Muscle of arm (tissue), 1 donor: ENCODE measurements at regions not wholly inside any gene's neighbourhood (a gene's known extent, or its start where the extent isn't known, plus 50 kb on each side); places are given as distances from the start of the nearest gene placed in this dataset.

Experiments
- DNase-seq: peaks from one replicate; pipeline ENCODE4 v3.0.0-alpha.2; 2013

GRCh38 chr9:87157366-87158031 is 210.2 kb upstream of the GAS1 start:
- no peak for DNase-seq

GRCh38 chr9:87158765-87159164 is 211.5 kb upstream of the GAS1 start:
- no peak for DNase-seq

DNA sequence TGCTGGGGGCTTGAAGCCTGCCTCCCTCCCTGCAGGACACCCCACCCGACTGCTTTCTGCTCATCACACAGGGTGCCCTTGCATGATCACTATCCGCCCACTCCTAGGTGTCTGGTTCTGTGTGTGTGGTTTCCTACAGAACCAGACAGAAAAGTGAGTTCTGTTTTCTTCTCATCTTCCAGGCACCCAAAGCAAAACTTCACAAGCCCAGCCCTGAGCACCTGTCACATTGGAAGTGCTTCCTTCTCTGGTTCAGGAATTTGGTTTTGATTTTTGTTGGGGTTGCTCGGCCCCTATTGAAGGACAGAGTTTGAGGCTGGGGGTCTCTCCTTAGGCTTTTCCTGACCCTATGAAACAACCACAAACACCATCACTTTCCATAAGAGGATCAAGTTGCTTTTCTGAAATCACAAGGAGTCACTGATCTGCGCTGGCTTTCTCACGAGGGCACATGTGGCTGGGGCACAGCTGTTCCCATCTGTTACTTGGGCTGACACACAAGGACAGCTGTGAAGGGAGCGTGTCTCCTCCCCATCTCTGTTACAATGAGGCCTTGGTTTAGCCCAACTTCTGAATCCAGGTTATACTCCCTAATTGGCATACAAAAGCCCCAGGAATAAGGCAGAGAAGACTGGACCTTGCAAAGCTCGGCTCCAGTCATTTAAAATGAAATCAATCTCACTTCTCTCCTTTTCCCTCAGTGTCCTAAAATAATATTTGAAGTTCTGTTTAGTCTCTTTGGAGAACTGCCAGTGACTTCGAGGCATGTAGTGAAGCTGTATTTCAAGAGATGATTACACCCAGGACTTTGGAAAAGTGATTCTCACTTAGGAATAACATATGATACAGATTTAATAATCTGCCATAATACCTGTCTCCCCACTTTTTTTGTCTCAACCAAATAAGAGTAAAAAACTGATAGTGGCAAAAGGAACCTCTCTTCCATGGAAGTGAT is 213.1 kb upstream of the GAS1 start:
- peak; percentile 69 for DNase-seq

DNA sequence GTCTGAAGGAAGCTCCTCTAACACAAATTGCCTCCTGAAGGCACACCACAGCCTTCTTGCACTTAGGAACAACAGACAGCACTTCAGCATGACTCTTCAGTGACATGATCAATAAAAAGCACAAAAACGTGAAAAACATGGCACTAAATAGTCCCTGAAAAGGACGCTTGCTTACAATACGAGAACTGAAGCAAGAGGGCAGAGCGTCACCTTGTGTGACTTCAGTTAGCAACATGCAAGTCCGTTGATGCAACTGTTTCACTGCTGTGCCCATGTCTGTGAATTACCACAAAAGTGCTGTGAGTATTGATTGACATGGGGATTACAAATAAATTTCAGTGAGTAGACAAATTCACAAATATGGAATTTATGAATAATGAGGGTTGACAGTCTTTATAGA is 219.9 kb upstream of the GAS1 start:
- no peak for DNase-seq

- no peak for DNase-seq
Measured at GRCh38 chr9:87167582-87167981, 220.3 kb upstream of the GAS1 start.

DNA sequence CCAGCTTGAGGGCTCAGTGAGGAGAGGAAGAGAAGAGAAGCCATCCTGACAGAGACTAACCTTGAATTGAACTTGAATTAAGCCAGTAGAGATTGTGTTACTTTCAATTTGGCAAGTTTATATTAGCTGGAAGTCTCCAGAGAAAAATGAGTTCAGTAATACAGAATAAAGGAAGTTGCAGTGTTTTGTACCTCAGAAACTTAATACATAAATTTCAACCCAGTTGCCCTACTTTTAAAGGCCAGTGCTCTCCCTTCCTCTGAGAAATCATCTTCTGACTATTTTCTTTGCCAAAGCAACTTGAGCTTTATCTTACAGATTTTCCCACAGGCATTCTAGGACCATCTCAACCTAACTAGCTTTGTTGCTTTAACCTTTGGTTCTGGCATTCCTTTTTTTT is 231.0 kb upstream of the GAS1 start:
- DNase-seq = no peak

- DNase-seq = no peak
Measured at GRCh38 chr9:87179553-87180340, 232.4 kb upstream of the GAS1 start.

GRCh38 chr9:87180361-87180760 is 233.1 kb upstream of the GAS1 start:
- DNase-seq = no peak

- DNase-seq = no peak
Measured at GRCh38 chr9:87180841-87181240, 233.5 kb upstream of the GAS1 start.

- no peak for DNase-seq
Measured at GRCh38 chr9:87181670-87182069, 234.4 kb upstream of the GAS1 start.

DNA sequence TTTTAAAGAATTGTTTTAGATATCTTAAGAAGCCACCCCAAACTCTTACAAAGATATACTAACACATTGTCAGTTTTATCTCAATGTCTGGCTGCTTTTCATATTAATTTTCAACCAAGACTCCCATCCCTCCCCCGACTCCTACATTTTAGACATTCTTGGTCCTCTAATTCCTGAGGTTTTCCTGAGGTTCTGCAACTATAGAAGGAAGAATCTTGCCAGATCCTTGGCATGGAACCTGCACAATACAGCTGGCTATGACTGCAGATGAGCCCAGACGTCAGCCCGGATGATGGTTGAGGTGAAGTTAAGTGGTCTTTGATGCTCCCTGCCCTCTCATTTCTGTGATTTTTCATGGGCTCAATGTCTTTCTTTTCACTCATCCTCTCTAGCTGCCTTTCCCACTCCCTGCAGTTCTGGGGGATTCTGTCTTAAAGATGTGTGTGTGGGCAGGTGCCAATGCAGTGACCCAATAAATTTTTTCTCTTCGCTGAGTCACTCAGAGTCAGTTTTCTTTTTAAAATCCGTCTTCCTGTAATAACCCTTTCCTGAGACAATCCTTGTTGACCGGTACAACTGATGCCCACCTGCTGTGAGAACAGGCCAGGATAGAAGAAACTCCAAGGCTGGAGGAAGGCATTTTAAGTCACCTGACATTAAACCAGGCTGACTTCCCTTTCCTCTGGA is 237.8 kb upstream of the GAS1 start:
- no peak for DNase-seq

DNA sequence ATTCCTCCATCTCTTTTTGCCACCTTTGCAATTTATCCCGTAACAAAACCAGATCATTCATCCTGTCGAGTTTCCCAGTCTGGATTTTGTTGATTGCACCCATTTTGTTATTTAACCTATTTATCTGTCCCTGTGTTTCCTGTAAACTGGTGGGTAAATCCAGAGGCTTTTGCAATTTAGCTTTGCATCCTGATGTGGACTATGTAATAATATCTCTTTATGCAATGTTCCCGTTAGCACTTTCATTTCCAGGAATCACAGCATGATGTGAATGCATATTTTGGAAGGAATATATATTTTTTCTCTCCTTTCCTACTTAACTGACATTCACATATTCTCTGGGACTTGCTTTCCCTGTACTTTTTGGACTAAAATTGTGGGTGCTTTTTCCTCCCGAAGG is 240.3 kb upstream of the GAS1 start:
- DNase-seq = no peak

DNA sequence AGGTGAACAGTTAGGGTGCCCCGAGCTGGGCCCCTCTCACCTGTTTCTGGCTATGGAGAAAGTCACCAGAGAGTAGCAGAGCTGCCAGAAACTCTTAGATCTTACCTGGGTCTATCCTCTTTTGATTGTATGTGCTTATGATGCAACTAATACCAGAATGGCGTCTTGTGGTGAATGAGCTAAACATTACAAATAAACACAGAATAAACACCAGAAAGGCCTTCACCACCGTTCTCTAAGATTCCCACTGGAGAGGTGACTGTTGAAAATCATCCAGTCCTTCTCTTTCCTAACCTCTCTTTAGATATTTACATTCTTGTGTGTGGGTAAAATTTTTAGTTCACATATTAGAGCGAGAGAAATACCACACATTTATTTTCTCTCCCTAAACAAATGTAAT is 241.7 kb upstream of the GAS1 start:
- DNase-seq = no peak

- no peak for DNase-seq
Measured at GRCh38 chr9:87193151-87193550, 245.8 kb upstream of the GAS1 start.

DNA sequence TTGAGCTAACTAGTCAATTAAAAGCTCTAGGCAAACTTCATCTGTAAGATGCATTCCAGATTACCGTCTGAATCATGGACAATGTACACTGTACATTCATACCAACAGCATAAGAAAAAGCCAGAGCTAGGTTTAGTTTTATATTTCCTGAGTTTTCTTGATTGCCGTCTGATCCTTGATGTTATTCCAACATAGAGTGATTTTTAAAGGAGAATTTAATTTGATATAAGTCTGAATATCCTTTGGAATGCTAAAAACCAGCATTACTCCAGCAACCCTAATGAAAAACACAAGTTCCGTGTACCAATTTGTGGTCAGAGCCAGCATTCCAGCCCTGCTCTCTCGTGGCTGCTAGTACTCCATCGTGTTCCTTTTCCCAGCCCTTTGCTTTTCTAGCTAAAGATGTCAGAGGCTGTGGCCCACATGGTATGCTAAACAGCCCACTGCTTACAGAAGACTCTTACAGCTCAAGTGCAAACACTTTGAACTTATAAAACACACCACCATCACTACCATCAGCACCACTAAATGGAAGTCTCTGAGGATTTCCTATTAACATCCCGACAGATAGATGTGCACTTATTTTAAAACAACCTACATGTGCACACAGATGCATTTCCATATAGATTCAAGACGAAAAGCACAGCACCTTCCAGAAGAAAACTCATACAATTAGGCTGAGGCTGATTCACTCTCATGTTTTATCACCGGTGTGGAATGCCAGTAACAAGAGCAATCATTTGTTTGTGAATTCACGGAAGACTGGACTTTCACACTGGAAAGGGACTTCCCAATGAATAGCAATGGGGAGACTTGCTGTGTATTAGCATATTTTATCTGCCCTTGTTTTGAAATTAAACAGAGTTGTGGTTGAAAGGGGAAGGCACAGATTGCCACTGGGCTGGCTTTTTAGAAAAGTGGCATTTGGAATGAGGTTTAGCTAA is 246.9 kb upstream of the GAS1 start:
- DNase-seq = peak; percentile 65

DNA sequence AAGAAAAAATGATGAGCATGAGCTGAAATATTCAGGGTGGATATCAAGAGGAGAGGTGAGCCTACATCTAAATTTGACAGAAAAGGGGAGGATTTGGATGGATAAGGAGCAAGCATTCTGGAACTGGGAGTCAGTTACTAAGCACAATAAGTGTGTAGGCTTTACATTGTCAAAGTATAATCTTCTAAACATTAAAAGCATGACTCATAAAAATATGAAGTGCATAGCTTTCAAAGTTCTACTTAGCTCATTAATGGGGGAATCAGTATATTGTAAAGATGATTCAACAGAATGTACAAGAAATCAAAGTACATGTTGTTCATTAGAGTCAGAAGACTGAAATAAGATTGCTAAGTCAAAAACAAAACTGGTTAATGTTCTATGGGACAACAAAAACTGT is 248.0 kb upstream of the GAS1 start:
- DNase-seq = no peak

- DNase-seq = no peak
Measured at GRCh38 chr9:87197349-87198130, 250.2 kb upstream of the GAS1 start.

DNA sequence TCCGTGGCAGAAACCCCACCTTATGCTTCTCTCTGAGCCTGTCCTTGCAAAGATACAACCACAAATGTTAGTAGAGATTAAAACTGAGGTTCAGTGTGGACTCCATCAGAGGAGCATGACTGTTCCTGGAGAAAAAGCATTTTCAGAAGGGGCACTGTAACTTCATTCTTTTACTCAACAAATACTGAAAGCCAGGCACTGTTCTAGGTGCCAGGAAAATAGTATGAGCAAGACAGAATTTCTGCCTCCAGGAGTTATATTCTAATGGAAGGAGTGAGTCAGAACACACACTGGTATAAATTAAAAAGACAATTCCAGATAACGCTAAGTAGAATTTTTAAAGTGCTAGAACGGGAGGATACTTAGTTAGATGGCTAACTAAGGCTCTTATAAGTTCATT is 251.4 kb upstream of the GAS1 start:
- DNase-seq = no peak

GRCh38 chr9:87199278-87199677 is 252.0 kb upstream of the GAS1 start:
- no peak for DNase-seq

DNA sequence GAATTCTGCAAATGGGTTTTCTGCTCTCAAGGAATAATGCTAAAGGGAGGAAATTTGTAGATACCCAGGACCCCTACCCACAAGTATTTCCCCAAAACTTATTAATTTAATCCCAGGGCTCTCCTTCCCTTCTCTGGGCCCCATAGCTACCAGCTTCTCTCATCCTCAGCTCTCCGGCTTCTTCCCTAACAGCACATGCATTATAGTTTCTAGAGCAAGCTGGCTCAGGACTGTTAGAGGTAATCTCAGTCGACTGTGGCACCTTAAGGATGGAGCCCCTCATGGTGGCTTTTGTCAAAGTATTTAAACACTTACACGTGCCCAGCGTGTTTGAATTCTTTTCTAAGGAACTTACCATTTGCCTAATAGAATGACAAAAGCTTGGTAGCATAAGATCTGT is 252.5 kb upstream of the GAS1 start:
- no peak for DNase-seq
